Renal pelvis (tissue), 1 donor: ENCODE measurements at regions not wholly inside any gene's neighbourhood (a gene's known extent, or its start where the extent isn't known, plus 50 kb on each side); places are given as distances from the start of the nearest gene placed in this dataset.
"Not testable (repeated sequence)": the region's sequence is repeated elsewhere in the genome, so short reads cannot be mapped to it uniquely, and the experiment has no call there.

ENCODE experiments used
- DNase-seq: peaks from one replicate; pipeline ENCODE4 v3.0.0-alpha.2; 2013

DNA sequence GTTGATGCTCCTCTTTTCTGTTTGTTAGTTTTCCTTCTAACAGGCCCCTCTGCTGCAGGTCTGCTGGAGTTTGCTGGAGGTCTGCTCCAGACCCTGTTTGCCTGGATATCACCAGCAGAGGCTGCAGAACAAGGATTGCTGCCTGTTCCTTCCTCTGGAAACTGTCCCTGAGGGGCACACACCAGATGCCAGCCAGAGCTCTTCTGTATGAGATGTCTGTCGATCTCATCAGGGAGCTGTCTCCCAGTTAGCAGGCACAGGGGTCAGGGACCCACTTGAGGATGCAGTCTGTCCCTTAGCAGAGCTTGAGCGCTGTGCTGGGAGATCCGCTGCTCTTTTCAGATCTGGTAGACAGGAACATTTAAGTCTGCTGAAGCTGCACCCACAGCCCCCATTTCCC, 422.3 kb upstream of the SYNCRIP start:
- not testable (repeated sequence) for DNase-seq

- DNase-seq: not testable (repeated sequence)
Measured at GRCh38 chr6:86057293-86057980, 414.8 kb upstream of the SYNCRIP start.

DNA sequence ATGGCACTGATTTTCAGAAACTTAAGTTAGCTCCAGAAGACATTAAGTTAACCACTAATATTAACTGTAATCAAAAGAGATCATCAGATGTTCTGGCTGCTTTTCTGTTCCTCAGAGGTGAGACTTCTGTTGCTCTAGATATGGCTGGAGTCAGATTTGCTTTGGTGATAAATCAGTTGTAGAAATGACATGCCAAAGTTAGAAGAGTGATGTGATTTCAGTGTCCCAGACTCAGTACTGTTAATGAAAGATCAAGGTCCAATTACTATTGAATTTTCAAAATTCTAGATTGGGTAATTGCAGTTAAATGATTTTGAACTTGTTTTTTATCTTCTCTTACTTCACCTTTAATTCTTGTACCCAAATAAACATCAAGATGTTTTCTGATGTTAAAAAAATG, 402.4 kb upstream of the SYNCRIP start:
- no peak for DNase-seq

GRCh38 chr6:86042214-86042613, 399.5 kb upstream of the SYNCRIP start:
- no peak for DNase-seq

GRCh38 chr6:86031713-86032112, 389.0 kb upstream of the SYNCRIP start:
- no peak for DNase-seq

DNA sequence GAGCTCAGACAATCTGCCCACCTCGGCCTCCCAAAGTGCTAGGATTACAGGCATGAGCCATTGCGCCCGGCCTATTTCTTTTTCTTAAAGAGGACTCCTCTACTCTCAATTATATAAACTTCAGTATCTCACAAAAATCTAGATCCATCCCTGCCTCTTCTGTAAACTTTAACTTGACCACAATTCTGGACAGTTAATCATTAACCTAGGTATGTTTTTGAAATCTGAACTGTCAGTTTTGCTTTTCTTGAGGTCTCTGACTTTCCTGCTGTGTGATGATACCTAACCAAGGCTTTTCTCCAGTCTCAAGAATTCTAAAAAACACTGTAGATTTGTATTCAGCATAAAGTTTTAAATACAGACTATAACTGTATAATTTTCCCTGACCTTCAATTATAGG, 388.2 kb upstream of the SYNCRIP start:
- DNase-seq: no peak

- no peak for DNase-seq
Measured at GRCh38 chr6:86028776-86029175, 386.1 kb upstream of the SYNCRIP start.

DNA sequence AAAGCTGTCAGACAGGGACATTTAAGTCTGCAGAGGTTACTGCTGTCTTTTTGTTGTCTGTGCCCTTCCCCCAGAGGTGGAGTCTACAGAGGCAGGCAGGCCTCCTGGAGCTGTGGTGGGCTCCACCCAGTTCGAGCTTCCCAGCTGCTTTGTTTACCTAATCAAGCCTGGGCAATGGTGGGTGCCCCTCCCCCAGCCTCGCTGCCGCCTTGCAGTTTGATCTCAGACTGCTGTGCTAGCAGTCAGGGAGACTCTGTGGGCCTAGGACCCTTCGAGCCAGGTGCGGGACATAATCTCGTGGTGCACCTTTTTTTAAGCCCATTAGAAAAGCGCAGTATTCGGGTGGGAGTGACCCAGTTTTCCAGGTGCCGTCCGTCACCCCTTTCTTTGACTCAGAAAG, 384.2 kb upstream of the SYNCRIP start:
- DNase-seq: not testable (repeated sequence)

GRCh38 chr6:86017236-86017635, 374.6 kb upstream of the SYNCRIP start:
- DNase-seq: no peak

- no peak for DNase-seq
Measured at GRCh38 chr6:86016567-86016966, 373.9 kb upstream of the SYNCRIP start.

DNA sequence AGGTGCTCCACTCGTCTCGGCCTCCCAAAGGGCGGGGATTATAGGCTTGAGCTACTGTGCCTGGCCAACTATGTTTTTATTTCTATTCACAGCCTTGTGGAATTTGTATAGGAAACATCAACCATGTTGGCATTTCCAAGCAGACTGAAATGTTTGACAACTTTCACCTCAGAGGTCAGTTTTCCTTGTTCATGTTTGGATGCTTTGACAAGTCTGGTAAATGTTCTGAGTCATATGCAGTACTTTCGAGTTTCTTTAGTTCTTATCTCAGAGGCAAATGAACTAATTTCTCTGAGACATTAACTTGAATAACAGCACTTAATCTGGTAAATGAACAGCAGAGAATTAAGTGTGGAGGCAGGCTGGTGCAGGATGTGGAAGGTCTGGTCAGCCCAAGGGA, 373.4 kb upstream of the SYNCRIP start:
- no peak for DNase-seq

DNA sequence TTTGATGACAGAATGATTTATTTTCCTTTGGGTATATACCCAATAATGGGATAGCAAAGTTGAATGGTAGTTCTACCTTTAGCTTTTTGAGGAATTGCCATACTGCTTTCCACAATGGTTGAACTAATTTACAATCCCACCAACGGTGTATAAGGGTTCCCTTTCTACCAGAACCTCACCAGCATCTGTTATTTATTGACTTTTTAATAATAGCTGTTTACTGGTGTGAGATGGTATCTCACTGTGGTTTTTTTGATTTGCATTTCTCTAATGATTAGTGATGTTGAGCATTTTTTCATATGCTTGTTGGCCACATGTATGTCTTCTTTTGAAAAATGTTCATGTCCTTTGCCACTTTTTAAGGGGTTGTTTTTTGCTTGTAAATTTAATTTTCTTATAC, 370.3 kb upstream of the SYNCRIP start:
- not testable (repeated sequence) for DNase-seq

- no peak for DNase-seq
Measured at GRCh38 chr6:86010915-86011786, 368.5 kb upstream of the SYNCRIP start.

GRCh38 chr6:85997206-85997605, 354.5 kb upstream of the SYNCRIP start:
- DNase-seq: no peak

DNA sequence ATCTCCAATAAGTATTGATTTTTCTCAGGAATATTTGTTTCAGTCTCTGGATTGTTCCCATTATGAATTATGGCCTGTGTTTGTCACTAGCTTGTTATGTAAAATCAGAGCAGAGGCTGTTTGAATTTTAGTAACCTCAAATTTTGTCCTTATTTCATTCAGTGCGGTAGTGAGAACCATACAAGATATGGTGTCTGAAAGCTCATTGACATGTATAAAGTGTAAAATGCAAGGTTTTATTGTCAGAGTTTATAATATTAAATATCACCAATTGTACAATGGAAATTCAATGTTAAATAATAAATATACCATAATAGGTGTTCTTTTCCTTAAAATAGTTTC, 353.3 kb upstream of the SYNCRIP start:
- no peak for DNase-seq

DNA sequence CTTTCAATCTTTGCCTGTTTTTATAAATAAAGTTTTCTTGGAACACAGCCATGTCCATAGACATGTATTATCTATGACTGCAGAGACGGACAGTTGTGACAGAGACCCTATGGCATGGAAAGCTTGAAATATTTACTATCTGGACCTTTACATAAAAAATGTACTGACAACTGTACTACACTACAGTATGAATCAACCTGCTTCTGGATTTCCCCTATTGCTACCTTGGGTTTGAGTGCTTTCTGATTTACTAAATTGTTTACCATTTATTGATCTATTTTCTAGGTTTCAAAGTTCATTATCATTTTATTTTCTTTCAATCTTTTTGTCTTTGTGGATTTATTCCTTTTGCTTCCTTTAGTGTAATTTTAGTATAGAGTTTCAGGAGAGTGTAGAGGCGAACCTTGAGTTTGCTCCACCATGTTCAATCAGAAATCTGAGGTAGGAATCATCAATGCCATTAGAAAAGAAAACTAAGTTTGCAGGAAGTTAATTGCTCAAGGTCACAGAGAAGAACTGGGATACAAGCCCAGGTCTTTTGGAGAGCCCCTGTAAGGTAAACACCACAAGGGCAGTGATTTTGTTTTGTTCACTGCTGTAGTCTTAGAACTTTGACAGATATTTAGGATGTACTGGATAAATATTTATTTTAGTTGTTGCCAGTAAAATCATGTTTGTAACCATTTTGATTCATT, 352.8 kb upstream of the SYNCRIP start:
- DNase-seq: no peak

DNA sequence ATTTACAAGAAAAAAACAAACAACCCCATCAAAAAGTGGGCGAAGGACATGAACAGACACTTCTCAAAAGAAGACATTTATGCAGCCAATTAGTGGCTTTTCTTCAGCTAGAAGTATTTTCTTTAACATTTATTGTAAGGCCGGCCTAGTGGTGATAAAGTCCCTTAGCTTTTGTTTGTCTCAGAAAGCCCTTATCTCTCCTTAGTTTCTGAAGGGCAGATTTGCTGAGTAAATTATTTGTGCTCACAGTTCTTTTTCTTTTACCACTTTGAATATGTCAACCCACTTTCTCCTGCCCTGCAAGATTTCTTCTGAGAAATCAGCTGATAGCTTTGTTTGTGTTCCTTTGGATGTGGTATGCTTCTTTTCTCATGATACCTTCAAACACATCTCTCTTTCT, 344.0 kb upstream of the SYNCRIP start:
- no peak for DNase-seq

- no peak for DNase-seq
Measured at GRCh38 chr6:85983032-85983659, 340.5 kb upstream of the SYNCRIP start.

GRCh38 chr6:85977661-85978060, 335.0 kb upstream of the SYNCRIP start:
- DNase-seq: no peak

- DNase-seq: no peak
Measured at GRCh38 chr6:85975957-85976356, 333.3 kb upstream of the SYNCRIP start.

DNA sequence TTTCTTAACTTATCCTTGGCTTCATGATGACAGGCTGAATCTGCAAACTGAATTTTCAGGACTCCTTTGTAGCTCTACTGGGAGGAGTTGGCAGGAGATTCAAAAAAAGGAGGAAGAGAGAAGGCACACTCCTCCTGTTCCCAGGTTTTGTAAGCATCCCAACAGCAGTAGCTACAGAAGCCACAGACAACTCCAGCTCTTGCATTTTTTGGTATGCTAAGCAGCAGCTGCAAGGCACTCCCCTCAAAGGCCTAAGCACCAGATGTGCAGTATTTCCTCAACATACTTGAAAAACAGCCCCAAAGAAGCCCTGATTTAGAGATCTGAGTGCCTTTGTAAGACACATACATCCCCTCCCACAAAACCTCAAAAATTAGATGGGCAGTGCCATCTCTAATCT, 328.6 kb upstream of the SYNCRIP start:
- DNase-seq: no peak

- no peak for DNase-seq
Measured at GRCh38 chr6:85966828-85967227, 324.1 kb upstream of the SYNCRIP start.

DNA sequence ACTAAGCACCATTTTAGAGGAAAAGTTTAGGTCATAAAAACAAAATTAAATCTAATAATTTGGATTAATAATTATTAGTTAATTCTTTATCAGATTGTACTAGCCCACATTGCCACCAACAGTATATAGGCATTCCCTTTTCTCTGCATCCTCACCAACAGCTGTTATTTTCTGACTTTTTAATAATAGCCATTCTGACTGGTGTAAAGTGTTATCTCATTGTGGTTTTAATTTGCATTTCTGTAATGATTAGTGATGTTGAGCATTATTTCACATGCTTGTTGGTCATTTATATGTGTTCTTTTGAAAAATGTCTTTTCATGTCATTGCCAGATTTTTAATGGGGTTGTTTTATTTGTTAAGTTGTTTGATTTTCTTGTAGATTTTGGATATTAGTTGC, 319.1 kb upstream of the SYNCRIP start:
- no peak for DNase-seq
